Ishikawa (cell line): ENCODE measurements at regions not wholly inside any gene's neighbourhood (a gene's known extent, or its start where the extent isn't known, plus 50 kb on each side); places are given as distances from the start of the nearest gene placed in this dataset.

Experiments used
- CEBPB ChIP-seq: IDR thresholded peaks from 2 replicates; pipeline ENCODE4 v1.6.1; 2012
- CREB1 ChIP-seq: IDR thresholded peaks from 2 replicates; pipeline ENCODE4 v1.6.1; 2012; ENCODE audit warnings: low read depth
- EGR1 ChIP-seq: IDR thresholded peaks from 2 replicates; pipeline ENCODE4 v1.6.1; 2012
- EP300 ChIP-seq: IDR thresholded peaks from 2 replicates; pipeline ENCODE4 v1.6.1; 2012; ENCODE audit warnings: borderline replicate concordance
- FOXM1 ChIP-seq: IDR thresholded peaks from 2 replicates; pipeline ENCODE4 v1.6.1; 2012; ENCODE audit warnings: low read depth, borderline replicate concordance
- NFIC ChIP-seq: IDR thresholded peaks from 2 replicates; pipeline ENCODE4 v1.6.1; 2012
- RAD21 ChIP-seq: IDR thresholded peaks from 2 replicates; pipeline ENCODE4 v1.6.1; 2012; ENCODE audit warnings: low read depth
- TAF1 ChIP-seq: IDR thresholded peaks from 2 replicates; pipeline ENCODE4 v1.6.1; 2012; ENCODE audit warnings: low read depth, mild to moderate bottlenecking
- TCF12 ChIP-seq: IDR thresholded peaks from 2 replicates; pipeline ENCODE4 v1.6.1; 2012; ENCODE audit warnings: low read depth
- TEAD4 ChIP-seq: IDR thresholded peaks from 2 replicates; pipeline ENCODE4 v1.6.1; 2012
- YY1 ChIP-seq: IDR thresholded peaks from 2 replicates; pipeline ENCODE4 v1.6.1; 2012; ENCODE audit warnings: low read depth
- ZBTB7A ChIP-seq: IDR thresholded peaks from 2 replicates; pipeline ENCODE4 v1.6.1; 2012; ENCODE audit warnings: low read depth
- TF ChIP-seq, protein P1 (sequence below): IDR thresholded peaks from 2 replicates; pipeline ENCODE4 v1.6.1; 2012
- TF ChIP-seq, protein P2 (sequence below): IDR thresholded peaks from 2 replicates; pipeline ENCODE4 v1.6.1; 2012
- TF ChIP-seq, protein P3 (sequence below): IDR thresholded peaks from 2 replicates; pipeline ENCODE4 v1.6.1; 2012; ENCODE audit warnings: low read depth, mild to moderate bottlenecking

DNA sequence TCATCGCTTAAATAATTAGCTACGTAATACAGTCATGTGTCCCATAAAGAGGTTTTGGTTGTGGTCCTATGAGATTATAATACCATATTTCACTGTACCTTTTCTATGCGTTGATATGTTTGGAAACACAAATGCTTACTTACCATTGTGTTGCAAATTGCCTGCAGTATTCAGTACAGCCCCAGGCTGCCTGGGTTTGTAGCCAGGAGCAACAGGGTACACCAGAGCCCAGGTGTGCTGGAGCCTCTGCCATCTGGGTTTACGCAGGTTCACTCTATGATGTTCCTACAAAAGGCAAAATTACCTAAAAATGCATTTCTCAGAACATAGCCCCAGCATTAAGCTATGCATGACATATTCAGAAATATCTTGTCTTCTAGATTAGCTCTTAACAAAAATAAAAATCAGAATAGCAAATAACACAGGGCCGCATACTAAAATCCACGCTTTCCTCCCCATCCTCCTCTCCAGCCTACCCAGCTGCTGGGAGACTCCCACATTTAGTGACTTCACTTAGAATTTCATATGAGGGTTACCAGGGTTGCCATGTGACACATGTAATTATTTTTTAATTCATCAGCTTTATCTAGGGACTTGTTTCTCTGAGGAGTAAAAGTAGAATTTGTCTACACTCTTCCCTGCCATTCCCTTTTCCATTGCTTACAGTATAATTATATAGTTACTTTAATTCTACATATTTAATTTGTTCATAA, 559.0 kb upstream of the ADARB2 start:
- no peak for TF ChIP-seq TCF12
- TF ChIP-seq EGR1: no peak
- no peak for TF ChIP-seq CEBPB
- TF ChIP-seq EP300: no peak
- TF ChIP-seq, protein P1, sequence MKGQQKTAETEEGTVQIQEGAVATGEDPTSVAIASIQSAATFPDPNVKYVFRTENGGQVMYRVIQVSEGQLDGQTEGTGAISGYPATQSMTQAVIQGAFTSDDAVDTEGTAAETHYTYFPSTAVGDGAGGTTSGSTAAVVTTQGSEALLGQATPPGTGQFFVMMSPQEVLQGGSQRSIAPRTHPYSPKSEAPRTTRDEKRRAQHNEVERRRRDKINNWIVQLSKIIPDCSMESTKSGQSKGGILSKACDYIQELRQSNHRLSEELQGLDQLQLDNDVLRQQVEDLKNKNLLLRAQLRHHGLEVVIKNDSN: no peak
- no peak for TF ChIP-seq TAF1
- TF ChIP-seq TEAD4: no peak

DNA sequence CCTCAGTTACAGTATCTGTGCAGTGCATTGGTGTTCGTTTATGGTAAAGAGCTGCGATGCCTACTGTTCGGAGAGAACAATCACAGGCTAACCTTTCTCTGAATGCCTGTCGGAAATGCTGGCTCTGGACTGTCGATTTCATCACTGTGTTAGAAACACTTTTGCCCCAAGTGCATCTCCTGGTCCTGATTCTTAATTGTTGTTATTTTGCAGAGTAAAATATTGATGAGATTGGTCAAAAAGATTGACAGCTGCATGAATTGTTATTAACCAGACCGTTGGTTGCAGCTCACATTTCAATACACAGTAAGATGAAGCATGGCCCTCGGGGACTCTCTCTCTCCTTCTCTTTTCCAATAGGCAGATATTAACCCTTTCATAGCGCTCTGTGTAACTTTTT, 557.4 kb upstream of the ADARB2 start:
- TF ChIP-seq RAD21 (no peak), EGR1 (no peak), TAF1 (no peak), TEAD4 (no peak), ZBTB7A (no peak), FOXM1 (no peak), EP300 (no peak), YY1 (no peak), NFIC (no peak), CEBPB (no peak), CREB1 (no peak), TCF12 (no peak)
- TF ChIP-seq, protein P2, sequence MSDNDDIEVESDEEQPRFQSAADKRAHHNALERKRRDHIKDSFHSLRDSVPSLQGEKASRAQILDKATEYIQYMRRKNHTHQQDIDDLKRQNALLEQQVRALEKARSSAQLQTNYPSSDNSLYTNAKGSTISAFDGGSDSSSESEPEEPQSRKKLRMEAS: no peak
- TF ChIP-seq, protein P3, sequence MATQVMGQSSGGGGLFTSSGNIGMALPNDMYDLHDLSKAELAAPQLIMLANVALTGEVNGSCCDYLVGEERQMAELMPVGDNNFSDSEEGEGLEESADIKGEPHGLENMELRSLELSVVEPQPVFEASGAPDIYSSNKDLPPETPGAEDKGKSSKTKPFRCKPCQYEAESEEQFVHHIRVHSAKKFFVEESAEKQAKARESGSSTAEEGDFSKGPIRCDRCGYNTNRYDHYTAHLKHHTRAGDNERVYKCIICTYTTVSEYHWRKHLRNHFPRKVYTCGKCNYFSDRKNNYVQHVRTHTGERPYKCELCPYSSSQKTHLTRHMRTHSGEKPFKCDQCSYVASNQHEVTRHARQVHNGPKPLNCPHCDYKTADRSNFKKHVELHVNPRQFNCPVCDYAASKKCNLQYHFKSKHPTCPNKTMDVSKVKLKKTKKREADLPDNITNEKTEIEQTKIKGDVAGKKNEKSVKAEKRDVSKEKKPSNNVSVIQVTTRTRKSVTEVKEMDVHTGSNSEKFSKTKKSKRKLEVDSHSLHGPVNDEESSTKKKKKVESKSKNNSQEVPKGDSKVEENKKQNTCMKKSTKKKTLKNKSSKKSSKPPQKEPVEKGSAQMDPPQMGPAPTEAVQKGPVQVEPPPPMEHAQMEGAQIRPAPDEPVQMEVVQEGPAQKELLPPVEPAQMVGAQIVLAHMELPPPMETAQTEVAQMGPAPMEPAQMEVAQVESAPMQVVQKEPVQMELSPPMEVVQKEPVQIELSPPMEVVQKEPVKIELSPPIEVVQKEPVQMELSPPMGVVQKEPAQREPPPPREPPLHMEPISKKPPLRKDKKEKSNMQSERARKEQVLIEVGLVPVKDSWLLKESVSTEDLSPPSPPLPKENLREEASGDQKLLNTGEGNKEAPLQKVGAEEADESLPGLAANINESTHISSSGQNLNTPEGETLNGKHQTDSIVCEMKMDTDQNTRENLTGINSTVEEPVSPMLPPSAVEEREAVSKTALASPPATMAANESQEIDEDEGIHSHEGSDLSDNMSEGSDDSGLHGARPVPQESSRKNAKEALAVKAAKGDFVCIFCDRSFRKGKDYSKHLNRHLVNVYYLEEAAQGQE: no peak
- TF ChIP-seq, protein P1: no peak

DNA sequence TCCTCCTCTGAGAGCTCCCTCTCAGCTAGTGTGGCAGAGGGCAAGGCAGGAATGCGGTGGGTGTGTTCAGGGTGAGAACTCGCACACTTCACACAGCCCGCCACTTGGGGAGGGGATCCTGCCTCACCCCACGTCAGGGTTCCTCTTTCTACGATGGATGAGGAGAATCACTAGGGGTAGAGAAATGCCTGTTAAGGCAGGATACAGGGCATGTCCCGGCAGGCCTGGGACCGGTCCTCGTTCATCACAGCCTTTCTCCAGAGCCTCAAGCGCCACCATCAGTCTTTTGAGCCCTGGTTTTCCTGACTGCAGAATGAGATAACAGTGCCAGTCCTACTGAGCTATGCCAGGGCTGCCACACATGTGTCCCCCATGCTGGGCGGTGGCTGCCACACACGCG, 546.7 kb upstream of the ADARB2 start:
- TF ChIP-seq TCF12 (no peak), EGR1 (no peak), CEBPB (no peak), NFIC (no peak), FOXM1 (no peak), TEAD4 (no peak), TAF1 (no peak), YY1 (no peak), EP300 (no peak), RAD21 (no peak), ZBTB7A (no peak), CREB1 (no peak)
- TF ChIP-seq, protein P3: no peak
- TF ChIP-seq, protein P2: no peak
- TF ChIP-seq, protein P1: no peak

DNA sequence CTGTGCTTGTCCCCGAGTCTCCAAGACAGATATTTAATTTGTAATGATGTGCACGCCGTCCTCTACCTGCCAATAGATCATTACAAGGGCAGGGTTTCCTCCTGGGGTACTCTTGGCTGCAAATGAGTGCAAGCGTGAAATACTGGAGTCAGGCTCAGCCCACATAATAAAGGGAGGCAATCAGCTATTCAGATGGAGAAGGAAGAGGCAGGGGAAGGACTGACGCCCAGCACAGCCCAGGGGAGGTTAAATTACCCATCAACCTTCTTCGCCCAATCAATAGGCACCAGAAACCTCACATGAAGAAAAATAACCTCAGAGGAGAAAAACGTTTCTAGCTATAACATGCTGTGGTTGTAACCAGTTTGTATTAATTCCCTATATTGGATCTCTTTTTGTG, 544.9 kb upstream of the ADARB2 start:
- no peak for TF ChIP-seq ZBTB7A
- TF ChIP-seq RAD21: no peak
- TF ChIP-seq, protein P1: no peak
- no peak for TF ChIP-seq EP300
- TF ChIP-seq NFIC: no peak

DNA sequence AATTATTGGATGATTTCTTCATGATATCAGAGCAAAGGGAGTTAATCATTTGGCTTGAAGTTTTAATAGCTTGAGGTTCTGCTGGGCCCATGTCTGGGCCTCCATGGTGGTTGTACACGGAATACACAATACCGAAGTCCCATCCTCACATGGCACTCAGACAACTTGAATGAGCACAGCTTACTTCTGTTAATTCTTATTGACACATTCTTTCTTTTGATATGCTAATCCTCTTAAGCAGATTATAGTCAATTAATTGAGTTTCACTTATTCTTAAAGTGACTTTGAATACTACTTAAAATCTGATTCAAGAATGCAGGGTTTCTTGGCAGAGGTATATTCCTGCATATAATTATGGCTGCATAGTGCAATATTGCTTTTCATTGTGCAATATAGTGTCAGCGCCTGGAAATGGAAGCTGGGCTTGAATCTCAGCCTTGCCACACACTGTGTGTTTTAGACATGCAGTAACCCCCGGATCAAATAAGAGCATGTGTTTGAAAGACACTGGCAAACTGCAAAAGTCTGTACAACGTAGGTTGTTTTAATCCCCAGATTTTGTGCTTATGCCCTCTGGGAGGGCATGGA, 543.5 kb upstream of the ADARB2 start:
- TF ChIP-seq EP300 (no peak), EGR1 (no peak), NFIC (no peak), CREB1 (no peak), YY1 (no peak), TAF1 (no peak), TCF12 (no peak), ZBTB7A (no peak), FOXM1 (no peak), CEBPB (no peak)
- TF ChIP-seq, protein P3: no peak
- TF ChIP-seq, protein P1: no peak
- TF ChIP-seq, protein P2: no peak
